NOMO-1 (cell line): ENCODE measurements at regions not wholly inside any gene's neighbourhood (a gene's known extent, or its start where the extent isn't known, plus 50 kb on each side); places are given as distances from the start of the nearest gene placed in this dataset.
A peak's percentile ranks its signal among the peaks of the same experiment; 100 is the strongest.

Source experiments
- DNase-seq, 2 experiments: peaks; one replicate each; lab custom pipeline; 2025; ENCODE audit not compliant: unreplicated experiment in 2 of 2; lab: John Stamatoyannopoulos, UW

DNA sequence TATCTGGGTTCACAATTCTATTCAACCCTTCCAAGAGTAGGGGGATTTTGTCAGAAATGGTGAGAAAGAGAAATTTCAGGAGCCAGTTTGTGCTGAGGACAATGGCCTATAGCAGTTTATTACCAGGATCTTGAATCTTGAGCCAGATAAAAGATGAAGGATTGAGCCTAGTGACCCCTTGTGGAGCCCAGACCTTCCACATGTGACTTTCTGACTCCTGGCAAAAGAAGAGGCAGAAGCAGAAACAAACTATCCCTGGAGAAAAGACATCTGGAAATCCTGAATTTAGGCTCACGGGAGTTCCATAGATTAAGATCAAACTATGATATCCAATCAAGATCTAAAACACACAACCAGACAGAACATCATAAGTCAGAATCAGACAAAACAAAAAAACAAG, 60.9 kb upstream of the CHRM2 start:
- DNase-seq = no peak

GRCh38 chr7:136803028-136803427, 65.4 kb upstream of the CHRM2 start:
- no peak for DNase-seq

DNA sequence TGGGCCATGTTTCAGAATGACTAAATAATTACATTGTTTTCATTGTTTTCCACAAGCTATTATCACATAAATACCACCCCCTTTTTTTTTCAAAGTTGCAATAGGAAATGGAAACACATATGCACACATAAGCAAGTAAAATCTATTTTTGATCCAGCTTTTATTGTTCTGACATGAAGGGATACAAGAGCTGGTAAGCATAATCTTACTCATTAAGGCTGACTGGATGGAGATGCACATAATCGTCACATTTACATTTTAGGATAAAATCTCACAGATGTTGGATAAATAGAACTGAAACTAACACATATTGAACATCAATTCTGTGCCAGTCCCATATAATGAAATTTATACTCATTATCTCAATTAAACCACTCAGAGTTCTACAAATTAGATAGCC, 84.5 kb upstream of the CHRM2 start:
- DNase-seq = no peak

DNA sequence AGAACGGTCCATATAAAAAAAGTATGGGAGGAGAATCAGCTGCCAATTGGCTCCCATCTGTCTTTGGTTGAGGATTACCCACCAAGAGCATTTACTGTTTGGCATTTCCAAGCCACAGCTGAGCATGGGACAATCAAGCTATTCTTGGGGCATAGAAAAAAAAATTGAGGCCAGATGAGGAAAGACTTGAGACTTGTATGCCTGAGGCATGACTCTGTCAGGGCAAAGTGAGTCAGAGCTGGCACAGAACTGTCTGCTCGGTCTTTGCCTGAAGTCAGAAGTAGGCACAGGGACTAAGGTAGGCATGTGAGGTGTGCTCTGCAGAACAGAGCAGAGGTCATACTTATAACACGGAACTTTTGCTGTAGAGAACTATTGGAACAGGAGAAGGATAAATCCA, 126.5 kb upstream of the CHRM2 start:
- DNase-seq = no peak

DNA sequence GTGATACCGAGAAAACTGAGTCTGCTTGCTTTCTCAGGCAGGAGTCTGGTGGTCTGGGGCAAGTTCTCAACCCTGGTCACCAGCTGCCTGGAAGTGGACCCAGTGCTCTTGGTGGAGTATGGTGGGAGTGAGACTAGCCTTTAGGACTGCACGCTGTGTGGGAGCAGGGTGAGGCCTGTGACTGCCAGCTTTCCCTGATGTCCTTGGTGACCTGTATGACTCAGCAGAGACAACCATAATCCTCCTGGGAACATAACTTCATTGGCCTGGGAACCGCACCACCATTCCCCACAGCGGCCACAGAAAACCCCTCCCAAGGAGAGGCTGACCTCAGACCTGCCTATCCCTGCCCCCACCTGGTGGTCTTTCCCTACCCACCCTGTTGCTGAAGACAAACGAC, 139.5 kb upstream of the CHRM2 start:
- no peak for DNase-seq

- DNase-seq = no peak
Measured at GRCh38 chr7:136726460-136726859, 142.0 kb upstream of the CHRM2 start.

GRCh38 chr7:136717910-136718557, 150.4 kb upstream of the CHRM2 start:
- DNase-seq = no peak

DNA sequence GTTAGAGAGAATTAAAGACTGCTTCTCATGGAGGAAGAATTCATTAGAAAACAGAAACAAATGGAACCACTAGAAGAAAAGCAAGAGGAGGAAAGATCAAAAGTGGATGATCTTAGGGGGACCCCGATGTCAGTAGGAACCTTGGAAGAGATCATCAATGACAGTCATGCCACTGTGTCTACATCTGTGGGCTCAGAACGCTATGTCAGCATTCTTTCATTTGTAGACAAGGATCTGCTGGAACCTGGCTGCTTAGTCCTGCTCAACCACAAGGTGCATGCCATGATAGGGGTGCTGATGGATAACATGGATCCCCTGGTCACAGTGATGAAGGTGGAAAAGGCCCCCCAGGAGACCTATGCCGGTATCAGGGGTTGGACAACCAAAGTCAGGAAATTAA, 154.4 kb upstream of the CHRM2 start:
- DNase-seq = no peak

DNA sequence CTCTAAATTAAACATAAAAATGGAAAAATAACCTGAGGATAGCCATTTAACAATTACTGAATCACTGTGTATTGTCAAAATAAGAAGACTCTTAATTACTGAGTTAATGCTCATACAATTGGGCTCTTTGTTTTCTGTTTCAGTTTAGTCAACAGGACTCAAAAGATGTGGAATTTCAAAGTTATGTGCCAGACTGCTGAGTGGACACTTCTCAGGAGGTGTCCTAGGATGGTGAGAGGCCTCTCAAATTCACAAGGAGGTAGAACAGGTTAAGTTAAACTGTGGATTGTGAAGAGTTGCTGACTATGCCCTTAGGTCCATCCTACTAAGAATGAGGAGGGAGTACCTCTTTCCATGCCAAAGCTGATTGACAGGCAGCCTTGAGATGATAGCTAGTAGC, 157.7 kb upstream of the CHRM2 start:
- DNase-seq = no peak

- DNase-seq = no peak
Measured at GRCh38 chr7:136709876-136710275, 158.6 kb upstream of the CHRM2 start.

DNA sequence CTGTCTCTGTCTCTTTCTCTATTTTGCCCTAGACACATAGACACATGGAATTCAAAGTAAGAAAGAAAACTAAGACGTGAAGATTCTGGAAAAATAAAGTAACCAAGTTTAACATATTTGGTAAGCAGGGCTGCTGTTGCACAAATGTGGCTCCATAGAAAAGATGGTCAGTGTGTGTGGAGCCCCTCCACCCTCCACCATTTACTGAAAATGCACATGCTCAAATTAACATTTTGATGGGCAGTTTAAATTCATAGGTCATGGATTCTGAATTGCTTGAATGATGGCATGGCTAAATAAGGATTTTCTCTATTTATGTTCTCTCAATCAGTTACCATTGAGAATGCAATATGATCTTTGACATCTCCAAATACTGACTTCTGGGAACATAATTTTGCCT, 165.5 kb upstream of the CHRM2 start:
- no peak for DNase-seq

DNA sequence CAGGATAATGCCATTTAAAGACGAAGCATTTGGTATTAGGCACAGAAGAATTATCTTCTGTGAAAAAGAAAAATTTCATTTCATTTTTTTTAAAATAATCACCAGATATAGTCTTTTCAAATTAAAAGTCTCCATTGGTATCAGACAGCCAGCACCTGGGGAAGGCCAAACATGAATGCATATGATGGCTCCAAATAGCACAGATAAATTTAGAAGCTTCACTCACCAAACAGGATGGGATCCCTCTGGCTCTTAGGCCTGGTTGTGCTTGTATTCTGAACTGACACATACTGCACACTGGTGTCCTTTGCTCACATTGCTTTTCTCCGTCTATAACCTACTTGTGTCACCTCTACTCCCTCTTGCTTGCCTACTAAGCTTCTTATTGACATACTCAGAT, 169.5 kb upstream of the CHRM2 start:
- no peak for DNase-seq

- DNase-seq = no peak
Measured at GRCh38 chr7:136698231-136698630, 170.2 kb upstream of the CHRM2 start.

GRCh38 chr7:136697271-136697670, 171.2 kb upstream of the CHRM2 start:
- no peak for DNase-seq

DNA sequence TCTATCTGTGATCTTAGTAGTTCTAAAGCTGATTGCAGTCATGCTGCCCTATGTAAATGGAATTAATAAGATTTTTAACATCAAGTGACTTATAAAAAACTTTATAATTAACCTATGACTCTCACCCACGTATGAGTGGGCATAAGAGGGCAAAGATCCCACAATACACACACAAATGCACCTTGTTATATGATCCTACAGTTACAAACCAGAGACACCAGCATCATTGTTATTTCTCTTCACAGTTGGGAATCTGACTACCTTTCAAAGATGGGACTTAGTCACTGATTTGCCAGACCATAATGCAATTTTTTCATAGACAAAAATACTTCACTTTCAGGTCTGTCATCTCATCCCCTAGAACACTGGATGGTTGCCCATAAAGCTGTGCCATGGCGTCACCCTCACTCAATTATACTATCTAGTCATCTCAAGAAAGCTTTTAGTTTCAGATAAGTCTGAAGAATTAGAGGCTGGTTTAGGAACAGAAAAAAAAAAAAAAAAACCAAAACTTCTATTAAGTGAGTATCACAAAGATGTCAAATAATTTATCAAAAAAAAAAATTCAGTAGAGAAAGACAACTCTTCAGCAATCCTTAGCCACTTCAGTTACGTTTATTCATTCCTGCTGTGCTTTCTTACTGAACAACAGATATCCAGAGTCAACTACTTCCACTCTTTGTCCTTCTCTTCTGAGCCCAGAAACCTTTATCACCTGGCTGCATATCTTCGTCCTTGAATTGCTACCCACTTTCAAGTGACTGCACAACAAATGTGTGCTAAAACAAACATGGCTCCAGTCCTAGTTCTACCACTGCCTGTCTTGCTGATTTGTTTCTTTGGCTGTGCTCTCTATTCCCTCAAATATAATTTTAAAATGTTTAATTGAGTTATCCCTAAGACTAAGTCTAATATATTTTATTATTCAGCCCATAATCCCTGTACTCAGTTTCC, 175.0 kb upstream of the CHRM2 start:
- no peak for DNase-seq

GRCh38 chr7:136692221-136692620, 176.2 kb upstream of the CHRM2 start:
- DNase-seq = no peak

DNA sequence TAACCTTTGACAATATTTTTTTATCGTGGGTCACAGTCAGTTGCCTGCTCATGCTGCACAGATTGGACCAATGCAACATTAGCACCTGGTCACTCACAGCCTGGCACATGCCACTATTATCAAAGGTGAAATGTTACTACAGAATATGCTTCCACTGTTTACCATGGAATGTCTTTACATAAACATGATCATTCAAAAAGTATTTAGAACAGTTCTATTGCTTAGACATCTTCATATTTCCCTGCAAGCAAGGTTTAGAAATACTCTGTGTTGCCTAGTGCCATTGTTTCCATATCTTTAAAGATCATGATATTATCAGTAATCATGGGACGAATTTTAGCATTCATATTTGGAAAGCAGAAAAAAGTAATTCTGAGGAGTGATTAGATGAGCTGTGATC, 179.9 kb upstream of the CHRM2 start:
- no peak for DNase-seq

DNA sequence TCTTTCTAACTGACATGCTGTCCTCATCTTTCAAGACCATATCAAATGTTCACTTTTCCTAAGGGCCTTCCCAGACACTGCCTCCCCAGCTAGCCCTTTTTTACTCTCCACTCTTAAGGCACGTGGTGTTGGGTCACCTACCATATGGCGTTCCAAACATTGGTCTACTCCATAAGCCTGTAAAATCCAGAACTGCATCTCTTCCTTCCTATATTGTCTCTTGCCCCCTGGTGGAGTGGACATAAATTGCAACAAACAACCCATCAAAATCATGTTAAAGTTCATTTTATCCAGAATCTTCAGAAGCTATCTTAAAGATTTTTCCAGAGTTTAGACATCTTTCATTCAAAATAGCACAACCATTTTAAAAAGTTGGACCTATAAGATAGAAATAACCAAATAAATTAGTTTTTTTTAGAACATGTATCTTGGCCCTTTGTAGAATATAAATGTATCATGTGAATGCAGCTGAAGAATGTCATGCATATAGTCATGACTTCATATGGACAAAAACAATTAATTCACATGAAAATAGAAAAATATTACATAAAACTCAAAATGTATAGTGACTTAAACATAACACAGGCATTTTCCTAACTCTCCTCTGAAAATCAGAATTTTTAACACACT, 180.6 kb upstream of the CHRM2 start:
- peak in 1 of 2 experiments; percentile 0 for DNase-seq

- DNase-seq = no peak
Measured at GRCh38 chr7:136685501-136686173, 182.8 kb upstream of the CHRM2 start.

GRCh38 chr7:136677471-136678365, 190.7 kb upstream of the CHRM2 start:
- no peak for DNase-seq
